ENCODE measurements at regions not wholly inside any gene's neighbourhood (a gene's known extent, or its start where the extent isn't known, plus 50 kb on each side); places are given as distances from the start of the nearest gene placed in this dataset.

GRCh38 chr6:55636406-55637102, 57.6 kb upstream of the HMGCLL1 start:
- no peak overlapping the region for H2AFZ ChIP-seq (ENCODE audit: low read length)
- no peaks in the 10 kb centered on the region for H3K36me3 ChIP-seq (replicated peaks in 1 of 2; ENCODE audit: control insufficient read depth in 1 of 2, insufficient read depth in 2 of 2, low read length in 2 of 2)
- no peak for FAIRE-seq
- H3K9me3 ChIP-seq (ENCODE audit: low read length): no peaks in the 10 kb centered on the region
- H3K79me2 ChIP-seq (ENCODE audit: insufficient read depth, low read length): no peaks in the 10 kb centered on the region
- no peaks in the 10 kb centered on the region for H3K4me1 ChIP-seq (ENCODE audit: insufficient read depth, low read length)
- ATAC-seq: no peak
- H4K20me1 ChIP-seq (ENCODE audit: insufficient read depth, low read length): no peaks in the 10 kb centered on the region
- H3K9ac ChIP-seq (ENCODE audit: insufficient read depth, low read depth, low read length): no peak overlapping the region
- POLR2A ChIA-PET: no interaction called here
- WGBS (ENCODE audit: low lambda C conversion rate): 1% methylated on average over 2 of the region's 2 CpGs
- no peak overlapping the region for H3K27ac ChIP-seq (ENCODE audit: extremely low read length, insufficient read depth, low read length)
- no TSS peak for BruUV-seq (replicated peaks)
- in situ Hi-C loops (cut with HindIII; ENCODE audit: extremely low pct_ligation_motif_present, low pct_unique_long_range_greater_than_20kb): no loop called here
- no peak for DNase-seq (ENCODE audit: low spot score)
- no peak for TF ChIP-seq TRAFD1 (CRISPR knock-in tag; IDR thresholded peaks at IDR 0.05; ENCODE audit: borderline replicate concordance)
- TF ChIP-seq ZNF484 (CRISPR knock-in tag; IDR thresholded peaks at IDR 0.05; ENCODE audit: borderline replicate concordance, low read depth): no peak
- TF ChIP-seq FOXM1 (CRISPR knock-in tag; IDR thresholded peaks at IDR 0.05): no peak
- TF ChIP-seq ZNF512B (CRISPR knock-in tag; IDR thresholded peaks at IDR 0.05; ENCODE audit: borderline replicate concordance): no peak
- TF ChIP-seq ZNF496 (CRISPR knock-in tag; IDR thresholded peaks at IDR 0.05; ENCODE audit: insufficient replicate concordance): no peak
- no peak for TF ChIP-seq POLR2AphosphoS2 (IDR thresholded peaks at IDR 0.05; ENCODE audit: low read depth, low read length)
- no peak for TF ChIP-seq PHF21A (CRISPR knock-in tag; IDR thresholded peaks at IDR 0.05)
- no peak for TF ChIP-seq RARG (CRISPR knock-in tag; IDR thresholded peaks at IDR 0.05; ENCODE audit: low read depth)
- no peak overlapping the region for H3K4me3 ChIP-seq (replicated peaks in 1 of 3; ENCODE audit: insufficient read depth in 1 of 3, low read depth in 2 of 3, low read length in 3 of 3)
- intact Hi-C loops (cut with micrococcal nuclease; ENCODE audit: unreplicated experiment): no loop called here
- CTCF ChIA-PET (ENCODE audit: low intra/inter-chr PET ratio, low total read pairs): no interaction called here
- H3K27me3 ChIP-seq (ENCODE audit: control insufficient read depth in 1 of 2, insufficient read depth in 2 of 2, low read length in 2 of 2): no peaks in the 10 kb centered on the region
- H3K4me2 ChIP-seq (ENCODE audit: low read depth, low read length): no peak overlapping the region
